HL-60 (cell line): ENCODE measurements at regions not wholly inside any gene's neighbourhood (a gene's known extent, or its start where the extent isn't known, plus 50 kb on each side); places are given as distances from the start of the nearest gene placed in this dataset.
"Not testable (repeated sequence)": the region's sequence is repeated elsewhere in the genome, so short reads cannot be mapped to it uniquely, and the experiment has no call there.

Experiments
- DNase-seq, 2 experiments: peaks; one replicate each; pipeline ENCODE4 v3.0.0-alpha.2; 2010 to 2020; ENCODE audit warnings: low read depth in 1 of 2, low spot score in 1 of 2
- H3K27ac ChIP-seq: fragments of 250-450 bp; sonication (Bioruptor Pico); replicated peaks from 2 replicates; pipeline ENCODE4 v1.5.1; 2020; ENCODE audit warnings: mild to moderate bottlenecking, moderate library complexity
- H3K27me3 ChIP-seq: fragments of 250-450 bp; sonication (Bioruptor Pico); 2 replicates; pipeline ENCODE4 v1.5.1; 2021; ENCODE audit warnings: mild to moderate bottlenecking, moderate library complexity; ENCODE audit not compliant: insufficient read depth, poor library complexity, severe bottlenecking
- H3K4me3 ChIP-seq: replicated peaks from 2 replicates; pipeline ENCODE4 v1.5.1; 2011; ENCODE audit warnings: mild to moderate bottlenecking, control low read depth, low read length; ENCODE audit not compliant: insufficient read depth
- CTCF ChIP-seq: IDR thresholded peaks from one replicate; pipeline ENCODE4 v1.5.1; 2011; ENCODE audit warnings: low read length, control low read depth, inconsistent platforms; ENCODE audit not compliant: insufficient read depth
- GABPA ChIP-seq: IDR thresholded peaks from 2 replicates; pipeline ENCODE4 v1.6.1; 2012; ENCODE audit warnings: low read depth
- POLR2AphosphoS5 ChIP-seq: IDR thresholded peaks from 2 replicates; pipeline ENCODE4 v1.6.1; 2012; ENCODE audit warnings: low read depth
- REST ChIP-seq: IDR thresholded peaks from 2 replicates; pipeline ENCODE4 v1.6.1; 2012; ENCODE audit warnings: low read depth; ENCODE audit not compliant: insufficient replicate concordance
- SPI1 ChIP-seq: IDR thresholded peaks from 2 replicates; pipeline ENCODE4 v1.6.1; 2012; ENCODE audit warnings: low read depth, mild to moderate bottlenecking, borderline replicate concordance

- Histone ChIP-seq H3K27me3 (no peaks in the 10 kb centered on the region), H3K4me3 (no peak overlapping the region), H3K27ac (no peak overlapping the region)
- TF ChIP-seq SPI1 (no peak), POLR2AphosphoS5 (no peak), REST (no peak), CTCF (no peak), GABPA (no peak)
- no peak for DNase-seq
These were observed 1090.2 kb downstream of the NXPH1 start for GRCh38 chr7:9523579-9523978.

GRCh38 chr7:9552431-9552830 lies 1119.0 kb downstream of the NXPH1 start:
- H3K4me3 ChIP-seq, H3K27me3 ChIP-seq, H3K27ac ChIP-seq, DNase-seq: not testable (repeated sequence)

- DNase-seq, result no peak
- Histone ChIP-seq H3K27ac (no peak overlapping the region), H3K27me3 (no peaks in the 10 kb centered on the region), H3K4me3 (no peak overlapping the region)
- TF ChIP-seq POLR2AphosphoS5 (no peak), SPI1 (no peak), CTCF (no peak), GABPA (no peak), REST (no peak)
These were observed 1124.4 kb downstream of the NXPH1 start for GRCh38 chr7:9557853-9558252.

- Histone ChIP-seq H3K4me3 (no peak overlapping the region), H3K27ac (no peak overlapping the region), H3K27me3 (no peaks in the 10 kb centered on the region)
- DNase-seq, result no peak
- TF ChIP-seq SPI1, result no peak
- TF ChIP-seq REST, result no peak
- no peak for TF ChIP-seq CTCF
- no peak for TF ChIP-seq GABPA
- no peak for TF ChIP-seq POLR2AphosphoS5
These were observed 1142.3 kb downstream of the NXPH1 start for GRCh38 chr7:9575716-9576115.
